GM23338 (cell line): ENCODE measurements at regions not wholly inside any gene's neighbourhood (a gene's known extent, or its start where the extent isn't known, plus 50 kb on each side); places are given as distances from the start of the nearest gene placed in this dataset.

Experiments used
- ATAC-seq: fragments of 200-7000 bp; cut with Tn5 transposase; 3 replicates; pipeline ENCODE4 v1.9.1; 2020
- DNase-seq: peaks from one replicate; pipeline ENCODE4 v3.0.0-alpha.2; 2015; ENCODE audit warnings: low spot score
- H2AFZ ChIP-seq: fragments of 200-600 bp; sonication (generic); 2 replicates; pipeline ENCODE4 v1.8.0; 2016; ENCODE audit warnings: antibody characterized with exemption, mild to moderate bottlenecking, moderate library complexity
- H3F3A ChIP-seq: fragments of 200-600 bp; sonication (generic); replicated peaks from 2 replicates; pipeline ENCODE4 v1.8.0; 2017; ENCODE audit warnings: antibody characterized with exemption, mixed run types, low read depth
- H3K27ac ChIP-seq: fragments of 200-600 bp; sonication (generic); 2 replicates; pipeline ENCODE4 v1.6.1; 2016; ENCODE audit warnings: low read depth
- H3K27me3 ChIP-seq: fragments of 200-600 bp; sonication (generic); 2 replicates; pipeline ENCODE4 v1.8.0; 2016; ENCODE audit warnings: mild to moderate bottlenecking, mixed run types, moderate library complexity; ENCODE audit not compliant: insufficient read depth
- H3K36me3 ChIP-seq: fragments of 200-600 bp; sonication (generic); 2 replicates; pipeline ENCODE4 v1.8.0; 2016; ENCODE audit warnings: mild to moderate bottlenecking; ENCODE audit not compliant: insufficient read depth
- H3K4me1 ChIP-seq: fragments of 200-600 bp; sonication (generic); 2 replicates; pipeline ENCODE4 v1.8.0; 2016; ENCODE audit warnings: mild to moderate bottlenecking, moderate library complexity; ENCODE audit not compliant: insufficient read depth
- H3K4me2 ChIP-seq: fragments of 200-600 bp; sonication (generic); 2 replicates; pipeline ENCODE4 v1.7.1; 2017; ENCODE audit warnings: mixed run types
- H3K4me3 ChIP-seq: fragments of 200-600 bp; sonication (generic); 2 replicates; pipeline ENCODE4 v1.6.1; 2016; ENCODE audit warnings: mixed run types
- H3K79me2 ChIP-seq: fragments of 200-600 bp; sonication (generic); replicated peaks from 2 replicates; pipeline ENCODE4 v1.8.0; 2017; ENCODE audit warnings: mild to moderate bottlenecking; ENCODE audit not compliant: insufficient read depth
- H3K9me2 ChIP-seq: fragments of 200-600 bp; sonication (generic); 2 replicates; pipeline ENCODE4 v1.8.0; 2017; ENCODE audit not compliant: insufficient read depth
- H4K20me1 ChIP-seq: fragments of 200-600 bp; sonication (generic); replicated peaks from 2 replicates; pipeline ENCODE4 v1.8.0; 2017; ENCODE audit warnings: mild to moderate bottlenecking; ENCODE audit not compliant: insufficient read depth
- H3K27ac Mint-ChIP-seq: 2 replicates; pipeline ENCODE4 v1.8.0; 2020; ENCODE audit warnings: inconsistent platforms, mild to moderate bottlenecking, moderate library complexity, mixed read lengths
- H3K27me3 Mint-ChIP-seq: 3 replicates; pipeline ENCODE4 v1.8.0; 2022; ENCODE audit warnings: low read depth, mild to moderate bottlenecking, moderate library complexity, mixed read lengths, inconsistent platforms; ENCODE audit not compliant: insufficient read depth, poor library complexity
- H3K36me3 Mint-ChIP-seq: 3 replicates; pipeline ENCODE4 v1.8.0; 2021; ENCODE audit warnings: low read depth, mild to moderate bottlenecking, inconsistent platforms, moderate library complexity, mixed read lengths
- H3K4me1 Mint-ChIP-seq: 3 replicates; pipeline ENCODE4 v1.8.0; 2020; ENCODE audit warnings: mild to moderate bottlenecking, inconsistent platforms, mixed read lengths
- H3K4me3 Mint-ChIP-seq: 3 replicates; pipeline ENCODE4 v1.8.0; 2021; ENCODE audit warnings: moderate library complexity, mild to moderate bottlenecking, inconsistent platforms, mixed read lengths
- H3K9me3 Mint-ChIP-seq: 3 replicates; pipeline ENCODE4 v1.8.0; 2020; ENCODE audit warnings: moderate library complexity, mild to moderate bottlenecking, inconsistent platforms, mixed read lengths
- CREB1 ChIP-seq: fragments of 250-450 bp; sonication (Bioruptor Pico); IDR thresholded peaks from 2 replicates; pipeline ENCODE4 v1.5.0; 2020; ENCODE audit warnings: low read depth, mild to moderate bottlenecking, moderate library complexity
- EZH2 ChIP-seq: fragments of 200-600 bp; sonication (generic); IDR thresholded peaks from one replicate; pipeline ENCODE4 v1.8.0; 2017; ENCODE audit warnings: antibody characterized with exemption, mild to moderate bottlenecking, low read depth; ENCODE audit not compliant: unreplicated experiment
- EZH2phosphoT487 ChIP-seq: fragments of 200-600 bp; sonication (generic); IDR thresholded peaks from one replicate; pipeline ENCODE4 v1.8.1; 2018; ENCODE audit warnings: antibody characterized with exemption; ENCODE audit not compliant: unreplicated experiment
- JUNB ChIP-seq: IDR thresholded peaks from one replicate; pipeline ENCODE4 v1.6.1; 2016; ENCODE audit warnings: antibody characterized with exemption; ENCODE audit not compliant: unreplicated experiment
- NANOG ChIP-seq: IDR thresholded peaks from 2 replicates; pipeline ENCODE4 v1.6.1; 2016; ENCODE audit warnings: antibody characterized with exemption, borderline replicate concordance
- POLR2AphosphoS5 ChIP-seq: IDR thresholded peaks from 2 replicates; pipeline ENCODE4 v1.6.1; 2016; ENCODE audit warnings: antibody characterized with exemption, low read depth
- STAT1 ChIP-seq: IDR thresholded peaks from one replicate; pipeline ENCODE4 v1.6.1; 2016; ENCODE audit warnings: antibody characterized with exemption; ENCODE audit not compliant: unreplicated experiment
- ZNF114 ChIP-seq: fragments of 250-450 bp; sonication (Bioruptor Pico); IDR thresholded peaks from 2 replicates; pipeline ENCODE4 v1.5.0; 2020; ENCODE audit warnings: mild to moderate bottlenecking, moderate library complexity
- ZNF331 ChIP-seq: fragments of 250-450 bp; sonication (Bioruptor Pico); IDR thresholded peaks from 2 replicates; pipeline ENCODE4 v1.5.0; 2020; ENCODE audit warnings: low read depth, mild to moderate bottlenecking, moderate library complexity
- TF ChIP-seq, protein P1 (sequence below): IDR thresholded peaks from one replicate; pipeline ENCODE4 v1.6.1; 2018; ENCODE audit warnings: antibody characterized with exemption; ENCODE audit not compliant: unreplicated experiment
- TF ChIP-seq, protein P2 (sequence below): fragments of 250-450 bp; sonication (Bioruptor Pico); IDR thresholded peaks from 2 replicates; pipeline ENCODE4 v1.5.0; 2020; ENCODE audit warnings: mild to moderate bottlenecking, moderate library complexity
- TF ChIP-seq, protein P3 (sequence below): IDR thresholded peaks from 2 replicates; pipeline ENCODE4 v1.6.1; 2016; ENCODE audit warnings: antibody characterized with exemption
- TF ChIP-seq, protein P4 (sequence below), 2 experiments: fragments of 200-600 bp in 1 of 2; sonication (generic) in 1 of 2; conservative IDR thresholded peaks; 2 replicates each; pipeline versions ENCODE4 v1.5.1 to v1.6.1; 2016 to 2017; ENCODE audit warnings: antibody characterized with exemption in 2 of 2, low read depth in 2 of 2, mild to moderate bottlenecking in 2 of 2, moderate library complexity in 1 of 2

DNA sequence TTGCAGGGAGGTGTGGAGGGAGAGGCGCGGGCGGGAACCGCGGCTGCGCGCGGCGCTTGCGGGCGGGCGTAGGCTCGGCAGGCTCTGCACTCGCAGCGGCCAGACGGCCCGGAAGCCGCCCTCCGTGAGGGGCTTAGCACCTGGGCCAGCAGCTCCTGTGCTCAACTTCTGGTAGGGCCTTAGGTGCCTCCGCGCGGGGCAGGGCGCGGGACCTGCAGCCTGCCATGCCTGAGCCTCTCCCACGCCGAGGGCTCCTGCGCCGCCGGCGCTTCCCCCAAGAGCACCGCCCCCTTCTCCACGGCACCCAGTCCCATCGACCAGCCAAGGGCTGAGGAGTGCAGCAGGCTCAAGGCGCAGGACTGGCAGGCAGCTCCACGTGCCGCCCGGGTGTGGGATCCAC lies 940.8 kb upstream of the PCDH9 start:
- peaks cover 4% of the 10 kb centered on the region; the same call in 1 of the 3 replicates for H3K36me3 Mint-ChIP-seq
- ATAC-seq (no peak), DNase-seq (no peak)

More for the DNA sequence above, 940.8 kb upstream of the PCDH9 start:
- Histone ChIP-seq H3K4me1 (no peaks in the 10 kb centered on the region), H3K79me2 (no peaks in the 10 kb centered on the region), H3K36me3 (no peaks in the 10 kb centered on the region), H3K27ac (no peak overlapping the region), H3K9me2 (peaks cover 6% of the 10 kb centered on the region; the same call in 1 of the 2 replicates), H3K27me3 (no peaks in the 10 kb centered on the region), H2AFZ (no peak overlapping the region), H4K20me1 (no peaks in the 10 kb centered on the region), H3K4me3 (no peak overlapping the region), H3K4me2 (no peak overlapping the region), H3F3A (no peaks in the 10 kb centered on the region)
- H3K9me3 Mint-ChIP-seq, result 0 out of 3 replicates have a peak, but pooled peaks cover 5% of the 10 kb centered on the region
- no peaks in the 10 kb centered on the region for H3K27me3 Mint-ChIP-seq
- TF ChIP-seq ZNF331 (CRISPR knock-in tag), result no peak
- no peak for TF ChIP-seq EZH2
- TF ChIP-seq STAT1, result no peak
- TF ChIP-seq, protein P1, sequence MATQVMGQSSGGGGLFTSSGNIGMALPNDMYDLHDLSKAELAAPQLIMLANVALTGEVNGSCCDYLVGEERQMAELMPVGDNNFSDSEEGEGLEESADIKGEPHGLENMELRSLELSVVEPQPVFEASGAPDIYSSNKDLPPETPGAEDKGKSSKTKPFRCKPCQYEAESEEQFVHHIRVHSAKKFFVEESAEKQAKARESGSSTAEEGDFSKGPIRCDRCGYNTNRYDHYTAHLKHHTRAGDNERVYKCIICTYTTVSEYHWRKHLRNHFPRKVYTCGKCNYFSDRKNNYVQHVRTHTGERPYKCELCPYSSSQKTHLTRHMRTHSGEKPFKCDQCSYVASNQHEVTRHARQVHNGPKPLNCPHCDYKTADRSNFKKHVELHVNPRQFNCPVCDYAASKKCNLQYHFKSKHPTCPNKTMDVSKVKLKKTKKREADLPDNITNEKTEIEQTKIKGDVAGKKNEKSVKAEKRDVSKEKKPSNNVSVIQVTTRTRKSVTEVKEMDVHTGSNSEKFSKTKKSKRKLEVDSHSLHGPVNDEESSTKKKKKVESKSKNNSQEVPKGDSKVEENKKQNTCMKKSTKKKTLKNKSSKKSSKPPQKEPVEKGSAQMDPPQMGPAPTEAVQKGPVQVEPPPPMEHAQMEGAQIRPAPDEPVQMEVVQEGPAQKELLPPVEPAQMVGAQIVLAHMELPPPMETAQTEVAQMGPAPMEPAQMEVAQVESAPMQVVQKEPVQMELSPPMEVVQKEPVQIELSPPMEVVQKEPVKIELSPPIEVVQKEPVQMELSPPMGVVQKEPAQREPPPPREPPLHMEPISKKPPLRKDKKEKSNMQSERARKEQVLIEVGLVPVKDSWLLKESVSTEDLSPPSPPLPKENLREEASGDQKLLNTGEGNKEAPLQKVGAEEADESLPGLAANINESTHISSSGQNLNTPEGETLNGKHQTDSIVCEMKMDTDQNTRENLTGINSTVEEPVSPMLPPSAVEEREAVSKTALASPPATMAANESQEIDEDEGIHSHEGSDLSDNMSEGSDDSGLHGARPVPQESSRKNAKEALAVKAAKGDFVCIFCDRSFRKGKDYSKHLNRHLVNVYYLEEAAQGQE, result no peak
- TF ChIP-seq ZNF114 (CRISPR knock-in tag), result no peak
- no peak for TF ChIP-seq NANOG
- TF ChIP-seq, protein P2, sequence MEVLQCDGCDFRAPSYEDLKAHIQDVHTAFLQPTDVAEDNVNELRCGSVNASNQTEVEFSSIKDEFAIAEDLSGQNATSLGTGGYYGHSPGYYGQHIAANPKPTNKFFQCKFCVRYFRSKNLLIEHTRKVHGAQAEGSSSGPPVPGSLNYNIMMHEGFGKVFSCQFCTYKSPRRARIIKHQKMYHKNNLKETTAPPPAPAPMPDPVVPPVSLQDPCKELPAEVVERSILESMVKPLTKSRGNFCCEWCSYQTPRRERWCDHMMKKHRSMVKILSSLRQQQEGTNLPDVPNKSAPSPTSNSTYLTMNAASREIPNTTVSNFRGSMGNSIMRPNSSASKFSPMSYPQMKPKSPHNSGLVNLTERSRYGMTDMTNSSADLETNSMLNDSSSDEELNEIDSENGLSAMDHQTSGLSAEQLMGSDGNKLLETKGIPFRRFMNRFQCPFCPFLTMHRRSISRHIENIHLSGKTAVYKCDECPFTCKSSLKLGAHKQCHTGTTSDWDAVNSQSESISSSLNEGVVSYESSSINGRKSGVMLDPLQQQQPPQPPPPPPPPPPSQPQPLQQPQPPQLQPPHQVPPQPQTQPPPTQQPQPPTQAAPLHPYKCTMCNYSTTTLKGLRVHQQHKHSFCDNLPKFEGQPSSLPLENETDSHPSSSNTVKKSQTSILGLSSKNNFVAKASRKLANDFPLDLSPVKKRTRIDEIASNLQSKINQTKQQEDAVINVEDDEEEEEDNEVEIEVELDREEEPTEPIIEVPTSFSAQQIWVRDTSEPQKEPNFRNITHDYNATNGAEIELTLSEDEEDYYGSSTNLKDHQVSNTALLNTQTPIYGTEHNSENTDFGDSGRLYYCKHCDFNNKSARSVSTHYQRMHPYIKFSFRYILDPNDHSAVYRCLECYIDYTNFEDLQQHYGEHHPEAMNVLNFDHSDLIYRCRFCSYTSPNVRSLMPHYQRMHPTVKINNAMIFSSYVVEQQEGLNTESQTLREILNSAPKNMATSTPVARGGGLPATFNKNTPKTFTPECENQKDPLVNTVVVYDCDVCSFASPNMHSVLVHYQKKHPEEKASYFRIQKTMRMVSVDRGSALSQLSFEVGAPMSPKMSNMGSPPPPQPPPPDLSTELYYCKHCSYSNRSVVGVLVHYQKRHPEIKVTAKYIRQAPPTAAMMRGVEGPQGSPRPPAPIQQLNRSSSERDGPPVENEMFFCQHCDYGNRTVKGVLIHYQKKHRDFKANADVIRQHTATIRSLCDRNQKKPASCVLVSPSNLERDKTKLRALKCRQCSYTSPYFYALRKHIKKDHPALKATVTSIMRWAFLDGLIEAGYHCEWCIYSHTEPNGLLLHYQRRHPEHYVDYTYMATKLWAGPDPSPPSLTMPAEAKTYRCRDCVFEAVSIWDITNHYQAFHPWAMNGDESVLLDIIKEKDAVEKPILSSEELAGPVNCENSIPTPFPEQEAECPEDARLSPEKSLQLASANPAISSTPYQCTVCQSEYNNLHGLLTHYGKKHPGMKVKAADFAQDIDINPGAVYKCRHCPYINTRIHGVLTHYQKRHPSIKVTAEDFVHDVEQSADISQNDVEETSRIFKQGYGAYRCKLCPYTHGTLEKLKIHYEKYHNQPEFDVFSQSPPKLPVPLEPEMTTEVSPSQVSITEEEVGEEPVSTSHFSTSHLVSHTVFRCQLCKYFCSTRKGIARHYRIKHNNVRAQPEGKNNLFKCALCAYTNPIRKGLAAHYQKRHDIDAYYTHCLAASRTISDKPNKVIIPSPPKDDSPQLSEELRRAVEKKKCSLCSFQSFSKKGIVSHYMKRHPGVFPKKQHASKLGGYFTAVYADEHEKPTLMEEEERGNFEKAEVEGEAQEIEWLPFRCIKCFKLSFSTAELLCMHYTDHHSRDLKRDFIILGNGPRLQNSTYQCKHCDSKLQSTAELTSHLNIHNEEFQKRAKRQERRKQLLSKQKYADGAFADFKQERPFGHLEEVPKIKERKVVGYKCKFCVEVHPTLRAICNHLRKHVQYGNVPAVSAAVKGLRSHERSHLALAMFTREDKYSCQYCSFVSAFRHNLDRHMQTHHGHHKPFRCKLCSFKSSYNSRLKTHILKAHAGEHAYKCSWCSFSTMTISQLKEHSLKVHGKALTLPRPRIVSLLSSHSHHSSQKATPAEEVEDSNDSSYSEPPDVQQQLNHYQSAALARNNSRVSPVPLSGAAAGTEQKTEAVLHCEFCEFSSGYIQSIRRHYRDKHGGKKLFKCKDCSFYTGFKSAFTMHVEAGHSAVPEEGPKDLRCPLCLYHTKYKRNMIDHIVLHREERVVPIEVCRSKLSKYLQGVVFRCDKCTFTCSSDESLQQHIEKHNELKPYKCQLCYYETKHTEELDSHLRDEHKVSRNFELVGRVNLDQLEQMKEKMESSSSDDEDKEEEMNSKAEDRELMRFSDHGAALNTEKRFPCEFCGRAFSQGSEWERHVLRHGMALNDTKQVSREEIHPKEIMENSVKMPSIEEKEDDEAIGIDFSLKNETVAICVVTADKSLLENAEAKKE, result no peak
- no peak for TF ChIP-seq CREB1
- no peak for TF ChIP-seq POLR2AphosphoS5
- TF ChIP-seq, protein P3, sequence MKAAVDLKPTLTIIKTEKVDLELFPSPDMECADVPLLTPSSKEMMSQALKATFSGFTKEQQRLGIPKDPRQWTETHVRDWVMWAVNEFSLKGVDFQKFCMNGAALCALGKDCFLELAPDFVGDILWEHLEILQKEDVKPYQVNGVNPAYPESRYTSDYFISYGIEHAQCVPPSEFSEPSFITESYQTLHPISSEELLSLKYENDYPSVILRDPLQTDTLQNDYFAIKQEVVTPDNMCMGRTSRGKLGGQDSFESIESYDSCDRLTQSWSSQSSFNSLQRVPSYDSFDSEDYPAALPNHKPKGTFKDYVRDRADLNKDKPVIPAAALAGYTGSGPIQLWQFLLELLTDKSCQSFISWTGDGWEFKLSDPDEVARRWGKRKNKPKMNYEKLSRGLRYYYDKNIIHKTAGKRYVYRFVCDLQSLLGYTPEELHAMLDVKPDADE, result no peak
- TF ChIP-seq, protein P4, sequence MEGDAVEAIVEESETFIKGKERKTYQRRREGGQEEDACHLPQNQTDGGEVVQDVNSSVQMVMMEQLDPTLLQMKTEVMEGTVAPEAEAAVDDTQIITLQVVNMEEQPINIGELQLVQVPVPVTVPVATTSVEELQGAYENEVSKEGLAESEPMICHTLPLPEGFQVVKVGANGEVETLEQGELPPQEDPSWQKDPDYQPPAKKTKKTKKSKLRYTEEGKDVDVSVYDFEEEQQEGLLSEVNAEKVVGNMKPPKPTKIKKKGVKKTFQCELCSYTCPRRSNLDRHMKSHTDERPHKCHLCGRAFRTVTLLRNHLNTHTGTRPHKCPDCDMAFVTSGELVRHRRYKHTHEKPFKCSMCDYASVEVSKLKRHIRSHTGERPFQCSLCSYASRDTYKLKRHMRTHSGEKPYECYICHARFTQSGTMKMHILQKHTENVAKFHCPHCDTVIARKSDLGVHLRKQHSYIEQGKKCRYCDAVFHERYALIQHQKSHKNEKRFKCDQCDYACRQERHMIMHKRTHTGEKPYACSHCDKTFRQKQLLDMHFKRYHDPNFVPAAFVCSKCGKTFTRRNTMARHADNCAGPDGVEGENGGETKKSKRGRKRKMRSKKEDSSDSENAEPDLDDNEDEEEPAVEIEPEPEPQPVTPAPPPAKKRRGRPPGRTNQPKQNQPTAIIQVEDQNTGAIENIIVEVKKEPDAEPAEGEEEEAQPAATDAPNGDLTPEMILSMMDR (conservative IDR thresholded peaks at IDR 0.05; ENCODE audit: low read depth in 2 of 2), result no peak
- no peak for TF ChIP-seq EZH2phosphoT487
- no peak for TF ChIP-seq JUNB
- no peaks in the 10 kb centered on the region for H3K4me1 Mint-ChIP-seq
- H3K27ac Mint-ChIP-seq, result no peak overlapping the region
- no peak overlapping the region for H3K4me3 Mint-ChIP-seq
